Stomach (tissue), 8 donors: ENCODE measurements at regions not wholly inside any gene's neighbourhood (a gene's known extent, or its start where the extent isn't known, plus 50 kb on each side); places are given as distances from the start of the nearest gene placed in this dataset.

Source experiments
- DNase-seq, 2 donors: peaks; one replicate each; pipeline versions ENCODE4 v3.0.0 to v3.0.0-alpha.2; 2013 to 2019
- H3K27ac ChIP-seq, 5 donors: fragments of 200-600 bp in 4 of 5; sonication (generic) in 4 of 5; one replicate each; pipeline ENCODE4 v1.5.1; 2013 to 2019; ENCODE audit warnings: mild to moderate bottlenecking in 1 of 5, moderate library complexity in 1 of 5
- H3K27me3 ChIP-seq, 3 donors: fragments of 200-600 bp; sonication (generic); one replicate each; pipeline ENCODE4 v1.5.1; 2017 to 2019; ENCODE audit warnings: mixed run types in 1 of 3
- H3K36me3 ChIP-seq, 4 donors: fragments of 200-600 bp; sonication (generic); 1 replicate in 3 of 4; 2 replicates in 1 of 4; pipeline ENCODE4 v1.5.1; 2016 to 2019
- H3K4me1 ChIP-seq, 4 donors: fragments of 200-600 bp; sonication (generic); one replicate each; pipeline ENCODE4 v1.5.1; 2016 to 2019
- H3K4me3 ChIP-seq, 4 donors: fragments of 200-600 bp; sonication (generic) in 3 of 4; one replicate each; pipeline ENCODE4 v1.5.1; 2016 to 2019; ENCODE audit warnings: mild to moderate bottlenecking in 1 of 4
- H3K9me3 ChIP-seq, 4 donors: fragments of 200-600 bp; sonication (generic); one replicate each; pipeline ENCODE4 v1.5.1; 2016 to 2019
- EP300 ChIP-seq: sonication (generic); formaldehyde crosslinking; IDR thresholded peaks from one replicate; pipeline ENCODE4 v1.6.1; 2017; ENCODE audit warnings: antibody characterized with exemption
- POLR2A ChIP-seq, 4 donors: fragments of 450-650 bp; IDR thresholded peaks; one replicate each; pipeline ENCODE4 v1.6.1; 2016; ENCODE audit warnings: antibody characterized with exemption in 4 of 4, control low read depth in 2 of 4, mild to moderate bottlenecking in 1 of 4, moderate library complexity in 1 of 4
- POLR2AphosphoS5 ChIP-seq, 3 donors: sonication (generic); formaldehyde crosslinking; IDR thresholded peaks; one replicate each; pipeline ENCODE4 v1.6.1; 2016; ENCODE audit warnings: antibody characterized with exemption in 3 of 3
- WGBS, 5 donors: extraction: QIAGEN DNeasy Blood & Tissue Kit in 3 of 5; methylation state at CpG; one replicate each; pipeline versions ENCODE4 v1.1.5 to v1.1.7; 2013 to 2018; 5-methylcytosine and 5-hydroxymethylcytosine counted together
- intact Hi-C: fragments of 100-400 bp; cut with DNase I; formaldehyde crosslinking; loops from one replicate; pipeline ENCODE4 v1.15.1; 2023; ENCODE audit warnings: low total_unique reads
- TF ChIP-seq, protein P1 (sequence below), 7 experiments: fragments of 450-650 bp in 4 of 7; fragments of 200-600 bp in 3 of 7; sonication (generic) in 3 of 7; IDR thresholded peaks; one replicate each; pipeline ENCODE4 v1.5.1; 2016 to 2019; ENCODE audit warnings: antibody characterized with exemption in 7 of 7, control low read depth in 2 of 7, mild to moderate bottlenecking in 1 of 7
- donor health status: healthy with polysubstance abuse.
- donor health status: Bipolar disorder and iron deficiency.
- donor health status: healthy.

DNA sequence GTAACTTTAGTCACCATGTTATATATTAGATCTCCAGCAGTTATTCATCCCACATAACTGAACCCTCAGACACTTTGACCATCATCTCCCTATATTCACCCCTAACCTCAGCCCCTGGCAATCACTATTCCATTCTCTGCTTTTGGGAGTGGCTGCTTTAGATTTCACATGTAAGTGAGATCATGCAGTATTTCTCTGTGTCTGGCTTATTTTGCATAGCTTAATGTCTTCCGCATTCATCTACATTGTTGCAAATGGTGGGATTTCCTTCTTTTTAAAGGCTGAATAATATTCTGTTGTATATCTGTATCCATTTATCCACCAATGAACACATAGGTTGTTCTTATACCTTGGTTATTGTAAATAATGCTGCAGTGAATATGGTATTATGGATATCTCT is 411.6 kb upstream of the ZEB2 start:
- Histone ChIP-seq H3K36me3 (no peaks in the 10 kb centered on the region), H3K4me3 (no peak overlapping the region), H3K27ac (no peak overlapping the region), H3K27me3 (no peaks in the 10 kb centered on the region), H3K9me3 (peaks cover 0 to 14% (median 3%) of the 10 kb centered on the region in 4 donors), H3K4me1 (no peaks in the 10 kb centered on the region)
- DNase-seq = no peak
- no peak for TF ChIP-seq EP300
- TF ChIP-seq, protein P1, sequence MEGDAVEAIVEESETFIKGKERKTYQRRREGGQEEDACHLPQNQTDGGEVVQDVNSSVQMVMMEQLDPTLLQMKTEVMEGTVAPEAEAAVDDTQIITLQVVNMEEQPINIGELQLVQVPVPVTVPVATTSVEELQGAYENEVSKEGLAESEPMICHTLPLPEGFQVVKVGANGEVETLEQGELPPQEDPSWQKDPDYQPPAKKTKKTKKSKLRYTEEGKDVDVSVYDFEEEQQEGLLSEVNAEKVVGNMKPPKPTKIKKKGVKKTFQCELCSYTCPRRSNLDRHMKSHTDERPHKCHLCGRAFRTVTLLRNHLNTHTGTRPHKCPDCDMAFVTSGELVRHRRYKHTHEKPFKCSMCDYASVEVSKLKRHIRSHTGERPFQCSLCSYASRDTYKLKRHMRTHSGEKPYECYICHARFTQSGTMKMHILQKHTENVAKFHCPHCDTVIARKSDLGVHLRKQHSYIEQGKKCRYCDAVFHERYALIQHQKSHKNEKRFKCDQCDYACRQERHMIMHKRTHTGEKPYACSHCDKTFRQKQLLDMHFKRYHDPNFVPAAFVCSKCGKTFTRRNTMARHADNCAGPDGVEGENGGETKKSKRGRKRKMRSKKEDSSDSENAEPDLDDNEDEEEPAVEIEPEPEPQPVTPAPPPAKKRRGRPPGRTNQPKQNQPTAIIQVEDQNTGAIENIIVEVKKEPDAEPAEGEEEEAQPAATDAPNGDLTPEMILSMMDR (IDR thresholded peaks at IDR 0.05) = no peak
- TF ChIP-seq POLR2AphosphoS5 (IDR thresholded peaks at IDR 0.05) = no peak
- 95 to 100% (median 100%) methylated on average over 1 of the region's 1 CpG for WGBS, 5 donors
- intact Hi-C loops = no loop called here

DNA sequence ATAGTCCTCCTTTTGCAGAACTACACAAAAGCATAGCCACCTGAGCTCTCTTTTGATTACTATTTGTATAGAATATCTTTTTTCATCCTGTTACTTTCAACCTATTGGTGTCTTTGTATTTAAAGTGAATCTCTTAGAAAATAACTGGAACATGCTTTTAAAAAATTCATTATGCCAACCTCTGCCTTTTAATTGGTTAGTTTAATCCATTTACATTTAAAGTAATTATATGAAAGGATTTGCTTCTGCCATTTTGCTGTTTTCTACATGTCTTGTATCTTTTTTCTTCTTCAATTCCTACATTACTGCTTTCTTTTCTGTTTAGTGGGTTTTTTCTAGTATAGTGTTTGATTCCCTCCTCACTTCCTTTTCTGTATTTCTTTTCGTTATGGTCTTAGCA is 407.5 kb upstream of the ZEB2 start:
- WGBS, 5 donors = 79 to 94% (median 88%) methylated on average over 1 of the region's 1 CpG
- intact Hi-C loops = no loop called here
- no peak for TF ChIP-seq POLR2A (IDR thresholded peaks at IDR 0.05)
- TF ChIP-seq, protein P1 (IDR thresholded peaks at IDR 0.05) = no peak
- TF ChIP-seq EP300 = no peak
- no peak for TF ChIP-seq POLR2AphosphoS5 (IDR thresholded peaks at IDR 0.05)
- H3K36me3 ChIP-seq = no peaks in the 10 kb centered on the region
- H3K4me3 ChIP-seq = no peak overlapping the region
- H3K27me3 ChIP-seq = no peaks in the 10 kb centered on the region
- H3K9me3 ChIP-seq = peaks cover 0 to 14% (median 3%) of the 10 kb centered on the region in 4 donors
- DNase-seq = no peak
- H3K4me1 ChIP-seq = no peaks in the 10 kb centered on the region
- H3K27ac ChIP-seq = no peak overlapping the region

DNA sequence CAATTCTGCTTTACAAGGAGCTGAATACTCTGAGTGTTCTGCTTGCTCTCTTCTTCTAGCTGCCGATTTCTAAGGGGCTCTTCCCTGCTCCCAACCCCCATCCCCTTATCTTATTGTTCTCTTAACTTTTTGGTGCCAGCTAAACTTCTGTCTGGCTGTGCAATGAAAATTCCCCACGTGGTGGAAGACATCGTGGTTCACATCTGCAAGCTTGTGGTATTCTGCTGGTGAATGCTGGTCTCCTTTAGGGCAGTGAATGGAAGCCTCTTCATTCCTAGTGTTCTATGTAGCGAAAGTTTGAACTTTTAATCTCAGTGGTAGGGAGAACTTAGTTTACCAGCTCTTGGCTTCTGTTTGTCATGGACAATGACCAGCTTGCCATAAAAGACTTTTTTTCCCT is 406.0 kb upstream of the ZEB2 start:
- H3K4me1 ChIP-seq = no peaks in the 10 kb centered on the region
- peaks cover 0 to 14% (median 3%) of the 10 kb centered on the region in 4 donors for H3K9me3 ChIP-seq
- no peak overlapping the region for H3K4me3 ChIP-seq
- H3K36me3 ChIP-seq = no peaks in the 10 kb centered on the region
- no peak for TF ChIP-seq POLR2AphosphoS5 (IDR thresholded peaks at IDR 0.05)
- no peak for TF ChIP-seq POLR2A (IDR thresholded peaks at IDR 0.05)
- TF ChIP-seq EP300 = no peak
- TF ChIP-seq, protein P1 (IDR thresholded peaks at IDR 0.05) = no peak
- no peaks in the 10 kb centered on the region for H3K27me3 ChIP-seq
- intact Hi-C loops = no loop called here
- 67 to 77% (median 70%) methylated on average over 4 of the region's 4 CpGs for WGBS, 5 donors
- no peak overlapping the region for H3K27ac ChIP-seq
- DNase-seq = no peak

DNA sequence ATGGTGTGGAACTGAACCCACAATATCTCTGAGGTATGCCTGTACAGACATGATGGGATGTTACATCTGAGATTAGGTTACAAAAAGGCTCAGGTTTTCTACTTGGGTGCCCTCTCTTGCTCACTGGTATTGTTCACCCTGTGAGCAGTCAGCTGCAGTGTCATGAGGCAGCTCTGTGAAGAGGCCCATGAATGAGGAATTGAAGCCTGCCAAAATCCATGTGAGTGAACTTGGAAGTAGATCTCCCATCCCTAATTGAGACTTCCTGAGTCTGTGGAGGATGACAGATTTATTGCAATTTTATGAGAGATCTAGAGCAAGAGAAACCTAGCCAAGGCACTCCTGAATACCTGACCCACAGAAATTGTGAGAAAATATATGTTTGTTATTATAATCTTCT is 404.9 kb upstream of the ZEB2 start:
- DNase-seq = no peak
- TF ChIP-seq, protein P1 (IDR thresholded peaks at IDR 0.05) = no peak
- no peak for TF ChIP-seq EP300
- no peak for TF ChIP-seq POLR2A (IDR thresholded peaks at IDR 0.05)
- no peak for TF ChIP-seq POLR2AphosphoS5 (IDR thresholded peaks at IDR 0.05)
- H3K27me3 ChIP-seq = no peaks in the 10 kb centered on the region
- H3K9me3 ChIP-seq = peaks cover 0 to 14% (median 3%) of the 10 kb centered on the region in 4 donors
- no peaks in the 10 kb centered on the region for H3K36me3 ChIP-seq
- H3K4me1 ChIP-seq = no peaks in the 10 kb centered on the region
- H3K4me3 ChIP-seq = no peak overlapping the region
- no peak overlapping the region for H3K27ac ChIP-seq
- intact Hi-C loops = no loop called here
